ENCODE measurements at regions not wholly inside any gene's neighbourhood (a gene's known extent, or its start where the extent isn't known, plus 50 kb on each side); places are given as distances from the start of the nearest gene placed in this dataset.
A peak's percentile ranks its signal among the peaks of the same experiment; 100 is the strongest.

DNA sequence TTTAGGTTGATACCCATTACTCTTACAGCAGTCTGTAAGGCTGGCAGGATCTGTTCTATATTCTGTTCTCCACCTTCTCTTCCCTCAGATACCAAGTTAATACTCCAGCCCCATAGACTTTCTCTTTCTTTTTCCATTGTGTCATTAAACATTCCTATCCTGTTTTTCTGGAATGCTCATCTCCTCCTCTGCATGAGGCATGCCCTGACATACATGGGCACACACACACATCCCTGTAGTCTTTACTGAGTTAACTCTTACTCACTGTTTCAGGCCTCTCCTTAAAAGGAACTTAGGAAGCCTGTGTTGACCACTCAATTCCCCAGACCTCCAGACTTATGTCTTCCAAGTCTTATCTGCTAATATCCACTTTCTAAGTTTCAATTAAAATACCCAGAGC is 476.8 kb downstream of the METTL15 start:
- TF ChIP-seq, protein P1, sequence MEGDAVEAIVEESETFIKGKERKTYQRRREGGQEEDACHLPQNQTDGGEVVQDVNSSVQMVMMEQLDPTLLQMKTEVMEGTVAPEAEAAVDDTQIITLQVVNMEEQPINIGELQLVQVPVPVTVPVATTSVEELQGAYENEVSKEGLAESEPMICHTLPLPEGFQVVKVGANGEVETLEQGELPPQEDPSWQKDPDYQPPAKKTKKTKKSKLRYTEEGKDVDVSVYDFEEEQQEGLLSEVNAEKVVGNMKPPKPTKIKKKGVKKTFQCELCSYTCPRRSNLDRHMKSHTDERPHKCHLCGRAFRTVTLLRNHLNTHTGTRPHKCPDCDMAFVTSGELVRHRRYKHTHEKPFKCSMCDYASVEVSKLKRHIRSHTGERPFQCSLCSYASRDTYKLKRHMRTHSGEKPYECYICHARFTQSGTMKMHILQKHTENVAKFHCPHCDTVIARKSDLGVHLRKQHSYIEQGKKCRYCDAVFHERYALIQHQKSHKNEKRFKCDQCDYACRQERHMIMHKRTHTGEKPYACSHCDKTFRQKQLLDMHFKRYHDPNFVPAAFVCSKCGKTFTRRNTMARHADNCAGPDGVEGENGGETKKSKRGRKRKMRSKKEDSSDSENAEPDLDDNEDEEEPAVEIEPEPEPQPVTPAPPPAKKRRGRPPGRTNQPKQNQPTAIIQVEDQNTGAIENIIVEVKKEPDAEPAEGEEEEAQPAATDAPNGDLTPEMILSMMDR (IDR thresholded peaks at IDR 0.05; ENCODE audit: poor library complexity, severe bottlenecking): no peak
- H3K4me1 ChIP-seq (ENCODE audit: insufficient read depth, poor library complexity, severe bottlenecking): peaks cover 8% of the 10 kb centered on the region
- H3K4me3 ChIP-seq (ENCODE audit: severe bottlenecking): no peak overlapping the region
- DNase-seq (ENCODE audit: low spot score) (no peak), ATAC-seq (ENCODE audit: low read depth) (peak; percentile 72)
- no peaks in the 10 kb centered on the region for H3K27me3 ChIP-seq (ENCODE audit: insufficient read depth, poor library complexity, severe bottlenecking)
- H3K9me3 ChIP-seq (ENCODE audit: severe bottlenecking): no peaks in the 10 kb centered on the region
- H3K27ac ChIP-seq (ENCODE audit: poor library complexity, severe bottlenecking): no peak overlapping the region
- H3K36me3 ChIP-seq (ENCODE audit: low read depth): no peaks in the 10 kb centered on the region

DNA sequence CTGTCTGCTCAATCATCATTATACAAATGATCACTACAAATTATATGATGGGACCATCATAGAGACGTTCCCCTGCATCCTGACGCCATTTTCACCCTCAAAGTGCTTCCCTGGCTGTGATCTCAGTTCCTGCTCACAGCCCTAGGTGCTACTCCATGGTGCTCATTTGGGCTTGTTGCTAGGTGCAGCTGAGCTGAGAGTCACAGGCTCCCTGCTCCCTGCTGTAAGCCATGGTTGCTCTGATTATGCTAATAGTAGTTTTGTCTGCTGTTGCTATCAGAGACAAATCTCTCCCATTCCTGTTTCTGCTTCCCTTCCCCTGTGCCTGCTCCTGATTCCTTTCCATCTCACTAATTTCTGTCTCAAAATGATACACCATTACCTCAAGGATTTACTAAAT is 474.3 kb downstream of the METTL15 start:
- TF ChIP-seq, protein P1 (IDR thresholded peaks at IDR 0.05; ENCODE audit: poor library complexity, severe bottlenecking): no peak
- DNase-seq (ENCODE audit: low spot score) (no peak), ATAC-seq (ENCODE audit: low read depth) (no peak)

DNA sequence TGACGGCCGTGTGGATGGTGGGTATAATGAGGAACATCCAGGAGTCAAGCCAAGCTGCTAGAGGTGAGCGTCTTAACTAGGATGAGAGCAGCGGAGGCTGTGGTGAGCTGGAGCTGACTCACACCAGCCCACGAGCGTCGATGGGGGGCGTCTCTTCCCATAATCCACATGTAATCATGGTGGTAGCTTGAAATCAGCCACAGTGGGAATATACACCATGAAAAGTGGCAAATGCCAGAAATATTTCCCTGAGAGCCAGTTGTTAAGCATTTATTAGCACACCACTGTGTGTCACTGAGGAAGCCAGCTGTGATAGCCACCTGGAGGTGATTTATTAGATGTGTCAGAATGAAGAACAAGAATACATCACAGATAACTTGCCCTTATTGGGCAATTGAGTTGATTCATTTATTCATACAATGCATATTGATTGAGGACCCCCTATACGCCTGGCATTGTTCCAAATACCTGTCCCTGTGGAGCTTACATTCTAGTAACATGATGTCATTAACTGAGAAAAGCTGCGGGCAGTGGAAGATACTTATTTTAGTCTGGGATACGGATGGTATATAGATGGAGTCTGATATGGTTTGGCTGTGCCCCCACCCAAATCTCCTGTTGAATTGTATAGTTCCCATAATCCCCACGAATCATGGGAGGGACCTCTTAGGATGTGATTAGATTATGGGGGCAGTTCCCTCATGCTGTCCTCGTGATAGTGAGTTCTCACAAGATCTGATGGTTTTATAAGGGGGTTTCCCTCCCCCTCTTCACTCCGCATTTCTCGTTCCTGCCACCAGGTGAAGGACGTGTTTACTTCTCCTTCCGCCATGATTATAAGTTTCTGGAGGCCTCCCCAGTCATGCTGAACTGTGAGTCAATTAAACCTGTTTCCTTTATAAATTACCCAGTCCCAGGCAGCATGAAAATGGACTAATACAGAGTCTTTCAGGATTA is 473.4 kb downstream of the METTL15 start:
- TF ChIP-seq, protein P1 (IDR thresholded peaks at IDR 0.05; ENCODE audit: poor library complexity, severe bottlenecking): no peak
- Histone ChIP-seq H3K27ac (ENCODE audit: poor library complexity, severe bottlenecking) (no peak overlapping the region), H3K36me3 (ENCODE audit: low read depth) (no peaks in the 10 kb centered on the region), H3K4me3 (ENCODE audit: severe bottlenecking) (no peak overlapping the region), H3K4me1 (ENCODE audit: insufficient read depth, poor library complexity, severe bottlenecking) (peaks cover 8% of the 10 kb centered on the region), H3K27me3 (ENCODE audit: insufficient read depth, poor library complexity, severe bottlenecking) (no peaks in the 10 kb centered on the region), H3K9me3 (ENCODE audit: severe bottlenecking) (no peaks in the 10 kb centered on the region)
- no peak for DNase-seq (ENCODE audit: low spot score)
- ATAC-seq (ENCODE audit: low read depth): no peak

More for the DNA sequence above, 474.3 kb downstream of the METTL15 start:
- no peak overlapping the region for H3K27ac ChIP-seq (ENCODE audit: poor library complexity, severe bottlenecking)
- H3K9me3 ChIP-seq (ENCODE audit: severe bottlenecking): no peaks in the 10 kb centered on the region
- H3K4me3 ChIP-seq (ENCODE audit: severe bottlenecking): no peak overlapping the region
- no peaks in the 10 kb centered on the region for H3K27me3 ChIP-seq (ENCODE audit: insufficient read depth, poor library complexity, severe bottlenecking)
- H3K4me1 ChIP-seq (ENCODE audit: insufficient read depth, poor library complexity, severe bottlenecking): peaks cover 8% of the 10 kb centered on the region
- no peaks in the 10 kb centered on the region for H3K36me3 ChIP-seq (ENCODE audit: low read depth)

DNA sequence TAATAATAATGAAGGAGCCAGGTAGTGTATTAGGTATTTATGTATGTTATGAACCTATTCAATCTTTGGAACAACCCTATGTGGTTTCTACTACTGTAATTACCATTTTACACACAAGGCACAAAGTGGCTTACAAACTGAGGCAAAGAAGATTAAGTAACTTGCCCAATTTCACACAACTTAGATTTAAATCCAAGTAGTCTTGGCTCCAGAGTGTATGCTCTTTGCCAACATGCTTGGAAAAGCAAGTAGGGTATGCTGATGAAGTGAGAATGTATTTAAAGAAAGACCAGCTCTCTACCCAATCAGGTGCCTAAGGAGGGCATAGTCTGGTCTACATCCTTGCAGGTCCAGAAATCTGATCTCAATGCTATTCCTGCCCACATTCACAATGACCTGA is 463.2 kb downstream of the METTL15 start:
- Histone ChIP-seq H3K9me3 (ENCODE audit: severe bottlenecking) (no peaks in the 10 kb centered on the region), H3K27ac (ENCODE audit: poor library complexity, severe bottlenecking) (no peak overlapping the region), H3K27me3 (ENCODE audit: insufficient read depth, poor library complexity, severe bottlenecking) (no peaks in the 10 kb centered on the region), H3K4me3 (ENCODE audit: severe bottlenecking) (no peak overlapping the region), H3K4me1 (ENCODE audit: insufficient read depth, poor library complexity, severe bottlenecking) (peaks cover 6% of the 10 kb centered on the region), H3K36me3 (ENCODE audit: low read depth) (no peaks in the 10 kb centered on the region)
- DNase-seq (ENCODE audit: low spot score) (no peak), ATAC-seq (ENCODE audit: low read depth) (no peak)
- TF ChIP-seq, protein P1 (IDR thresholded peaks at IDR 0.05; ENCODE audit: poor library complexity, severe bottlenecking): no peak

DNA sequence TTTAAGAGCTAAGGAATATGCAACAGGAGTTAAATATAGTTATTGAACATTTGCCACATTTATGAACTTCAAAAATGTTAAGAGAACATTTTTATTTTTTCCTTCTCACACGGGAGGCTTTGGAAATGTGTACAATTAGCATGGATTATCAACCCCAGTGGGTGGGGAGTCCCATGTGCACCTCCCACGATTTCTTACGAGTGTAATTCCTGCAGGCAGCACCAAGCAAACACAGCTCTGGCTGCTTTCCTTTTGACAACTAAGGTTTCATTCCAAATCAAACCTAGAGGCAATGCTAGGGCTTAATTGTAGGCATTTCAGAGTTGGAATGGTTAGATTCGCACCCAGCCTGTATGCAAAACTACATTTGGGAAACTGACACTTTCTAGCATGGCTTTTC is 460.9 kb downstream of the METTL15 start:
- no peak for ATAC-seq (ENCODE audit: low read depth)
- no peak overlapping the region for H3K27ac ChIP-seq (ENCODE audit: poor library complexity, severe bottlenecking)

More for the DNA sequence above, 460.9 kb downstream of the METTL15 start:
- TF ChIP-seq, protein P1 (IDR thresholded peaks at IDR 0.05; ENCODE audit: poor library complexity, severe bottlenecking): no peak
- Histone ChIP-seq H3K36me3 (ENCODE audit: low read depth) (no peaks in the 10 kb centered on the region), H3K9me3 (ENCODE audit: severe bottlenecking) (no peaks in the 10 kb centered on the region), H3K4me1 (ENCODE audit: insufficient read depth, poor library complexity, severe bottlenecking) (peaks cover 11% of the 10 kb centered on the region), H3K27me3 (ENCODE audit: insufficient read depth, poor library complexity, severe bottlenecking) (no peaks in the 10 kb centered on the region), H3K4me3 (ENCODE audit: severe bottlenecking) (no peak overlapping the region)
- DNase-seq (ENCODE audit: low spot score): no peak

All from RWPE2 (cell line).